Progenitor cell of endocrine pancreas (in vitro differentiated cells): ENCODE measurements at regions not wholly inside any gene's neighbourhood (a gene's known extent, or its start where the extent isn't known, plus 50 kb on each side); places are given as distances from the start of the nearest gene placed in this dataset.

Experiments used
- DNase-seq: peaks from one replicate; pipeline ENCODE4 v3.0.0; 2021; ENCODE audit warnings: low spot score; ENCODE audit not compliant: unreplicated experiment
- H3K27ac Mint-ChIP-seq: 2 replicates; pipeline ENCODE4 v1.8.0; 2021; ENCODE audit warnings: mild to moderate bottlenecking, moderate library complexity, mixed read lengths
- H3K27me3 Mint-ChIP-seq: 2 replicates; pipeline ENCODE4 v1.8.0; 2021; ENCODE audit warnings: mixed read lengths
- H3K36me3 Mint-ChIP-seq: 2 replicates; pipeline ENCODE4 v1.8.0; 2022; ENCODE audit warnings: mixed read lengths; ENCODE audit not compliant: insufficient read depth
- H3K4me1 Mint-ChIP-seq: 2 replicates; pipeline ENCODE4 v1.8.0; 2021; ENCODE audit warnings: low read depth, mixed read lengths
- H3K4me3 Mint-ChIP-seq: 2 replicates; pipeline ENCODE4 v1.8.0; 2021; ENCODE audit warnings: low read depth, mild to moderate bottlenecking, moderate library complexity, mixed read lengths
- H3K9me3 Mint-ChIP-seq: 2 replicates; pipeline ENCODE4 v1.8.0; 2021; ENCODE audit warnings: low read depth, mixed read lengths
- TF ChIP-seq, protein P1 (sequence below): fragments of 200-600 bp; sonication (generic); IDR thresholded peaks from one replicate; pipeline ENCODE4 v1.5.0; 2021; ENCODE audit warnings: antibody characterized with exemption, mild to moderate bottlenecking; ENCODE audit not compliant: unreplicated experiment

DNA sequence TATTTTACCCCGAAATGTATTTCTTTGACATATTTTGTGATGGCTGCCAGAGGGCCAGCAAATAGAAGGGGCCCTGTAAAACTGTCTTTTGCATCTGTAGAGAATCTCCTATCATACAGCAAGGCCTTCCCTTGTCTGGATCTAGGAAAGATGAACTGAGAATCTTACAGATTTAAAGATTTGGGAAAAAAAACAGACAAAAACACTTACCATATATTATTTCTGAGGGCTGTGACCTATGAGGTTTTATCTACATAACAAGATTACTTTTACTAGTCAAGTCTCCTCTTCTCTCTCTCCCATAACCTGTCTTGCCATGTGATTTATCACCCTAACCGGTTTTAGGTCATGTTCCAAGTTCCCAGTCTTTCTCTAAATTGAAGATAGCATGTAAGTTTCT is 599.2 kb upstream of the CDH6 start:
- Mint-ChIP-seq H3K4me1 (peaks cover 17% of the 10 kb centered on the region), H3K4me3 (no peak overlapping the region), H3K9me3 (peaks cover 24% of the 10 kb centered on the region), H3K27ac (no peak overlapping the region), H3K36me3 (peaks cover 5% of the 10 kb centered on the region), H3K27me3 (no peaks in the 10 kb centered on the region)
- no peak for DNase-seq
- TF ChIP-seq, protein P1, sequence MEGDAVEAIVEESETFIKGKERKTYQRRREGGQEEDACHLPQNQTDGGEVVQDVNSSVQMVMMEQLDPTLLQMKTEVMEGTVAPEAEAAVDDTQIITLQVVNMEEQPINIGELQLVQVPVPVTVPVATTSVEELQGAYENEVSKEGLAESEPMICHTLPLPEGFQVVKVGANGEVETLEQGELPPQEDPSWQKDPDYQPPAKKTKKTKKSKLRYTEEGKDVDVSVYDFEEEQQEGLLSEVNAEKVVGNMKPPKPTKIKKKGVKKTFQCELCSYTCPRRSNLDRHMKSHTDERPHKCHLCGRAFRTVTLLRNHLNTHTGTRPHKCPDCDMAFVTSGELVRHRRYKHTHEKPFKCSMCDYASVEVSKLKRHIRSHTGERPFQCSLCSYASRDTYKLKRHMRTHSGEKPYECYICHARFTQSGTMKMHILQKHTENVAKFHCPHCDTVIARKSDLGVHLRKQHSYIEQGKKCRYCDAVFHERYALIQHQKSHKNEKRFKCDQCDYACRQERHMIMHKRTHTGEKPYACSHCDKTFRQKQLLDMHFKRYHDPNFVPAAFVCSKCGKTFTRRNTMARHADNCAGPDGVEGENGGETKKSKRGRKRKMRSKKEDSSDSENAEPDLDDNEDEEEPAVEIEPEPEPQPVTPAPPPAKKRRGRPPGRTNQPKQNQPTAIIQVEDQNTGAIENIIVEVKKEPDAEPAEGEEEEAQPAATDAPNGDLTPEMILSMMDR, result no peak

DNA sequence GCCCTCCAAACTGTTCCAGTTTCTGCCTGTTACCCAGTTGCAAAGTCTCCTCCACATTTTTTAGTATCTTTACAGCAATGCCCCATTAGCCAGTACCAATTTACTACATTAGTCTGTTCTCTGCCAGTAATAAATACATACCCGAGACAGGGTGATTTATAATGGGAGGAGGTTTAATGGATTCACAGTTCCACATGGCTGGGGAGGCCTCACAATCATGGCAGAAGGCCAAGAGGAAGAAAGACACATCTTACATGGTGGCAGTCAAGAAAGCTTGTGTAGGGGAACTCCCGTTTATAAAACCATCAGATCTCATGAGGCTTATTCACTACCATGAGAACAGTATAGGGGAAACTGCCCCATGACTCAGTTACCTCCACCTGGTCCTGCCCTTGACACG is 600.7 kb upstream of the CDH6 start:
- Mint-ChIP-seq H3K4me1 (peaks cover 17% of the 10 kb centered on the region), H3K27me3 (no peaks in the 10 kb centered on the region), H3K36me3 (no peaks in the 10 kb centered on the region), H3K27ac (no peak overlapping the region), H3K4me3 (no peak overlapping the region), H3K9me3 (peaks cover 17% of the 10 kb centered on the region)
- DNase-seq, result no peak
- TF ChIP-seq, protein P1, result no peak

DNA sequence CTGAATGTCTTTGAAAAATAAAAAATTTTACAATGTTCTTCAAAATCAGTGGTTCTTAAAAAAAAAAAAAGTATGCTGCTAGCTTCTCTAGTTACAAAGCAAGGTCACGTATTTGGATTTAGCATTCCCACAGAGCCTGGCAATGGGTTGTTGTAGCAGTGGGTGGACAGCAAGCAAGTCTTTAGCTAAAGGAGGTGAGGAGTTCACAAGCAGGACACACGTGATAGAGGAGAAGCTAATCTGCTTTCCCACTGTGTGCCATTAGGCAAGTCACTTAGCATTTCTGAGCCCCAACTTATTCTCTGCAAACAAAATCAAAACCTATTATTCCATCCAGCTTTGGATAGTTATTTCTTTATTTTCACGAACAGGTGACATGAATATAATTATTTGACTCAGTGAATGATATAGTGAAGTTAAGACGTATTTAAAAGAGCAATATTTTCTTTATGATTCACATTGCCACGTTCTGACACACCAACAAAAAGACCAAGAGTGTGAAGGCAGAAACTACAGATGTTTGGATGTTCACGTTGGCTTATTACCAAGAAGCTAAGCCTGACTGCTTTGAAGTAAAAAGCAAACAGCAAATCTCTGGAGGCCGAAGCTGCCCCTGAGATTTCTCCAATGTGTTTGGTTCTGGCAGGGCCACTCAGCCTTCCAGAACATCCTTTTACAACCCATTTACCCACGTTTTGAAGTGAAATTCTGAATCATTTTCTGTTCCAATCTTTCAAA is 612.1 kb upstream of the CDH6 start:
- no peak overlapping the region for H3K27ac Mint-ChIP-seq
- H3K36me3 Mint-ChIP-seq, result no peaks in the 10 kb centered on the region
- peaks cover 3% of the 10 kb centered on the region for H3K9me3 Mint-ChIP-seq
- TF ChIP-seq, protein P1, result no peak
- no peak for DNase-seq
- peaks cover 2% of the 10 kb centered on the region for H3K4me1 Mint-ChIP-seq
- H3K27me3 Mint-ChIP-seq, result no peaks in the 10 kb centered on the region
- no peak overlapping the region for H3K4me3 Mint-ChIP-seq

DNA sequence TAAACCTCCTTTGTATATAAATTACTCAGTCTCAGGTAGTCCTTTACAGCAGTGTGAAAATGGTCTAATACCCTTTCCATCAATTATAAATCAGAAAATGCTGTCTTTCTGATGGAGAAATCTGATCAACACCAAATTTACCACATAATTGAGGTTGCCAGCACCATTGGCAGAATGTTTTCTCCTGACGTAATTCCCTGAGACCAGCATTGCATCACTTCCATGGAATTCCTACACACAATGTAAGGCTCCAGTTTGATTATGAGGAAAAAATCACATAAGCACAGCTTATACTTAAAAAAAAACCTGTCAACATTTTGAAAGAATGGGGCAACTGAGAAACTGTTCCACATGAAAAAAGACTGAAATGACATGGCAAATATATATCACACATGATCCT is 618.7 kb upstream of the CDH6 start:
- Mint-ChIP-seq H3K27ac (no peak overlapping the region), H3K27me3 (no peaks in the 10 kb centered on the region), H3K36me3 (peaks cover 1% of the 10 kb centered on the region), H3K4me1 (peaks cover 8% of the 10 kb centered on the region), H3K4me3 (no peak overlapping the region), H3K9me3 (peaks cover 13% of the 10 kb centered on the region)
- DNase-seq, result no peak
- TF ChIP-seq, protein P1, result no peak

DNA sequence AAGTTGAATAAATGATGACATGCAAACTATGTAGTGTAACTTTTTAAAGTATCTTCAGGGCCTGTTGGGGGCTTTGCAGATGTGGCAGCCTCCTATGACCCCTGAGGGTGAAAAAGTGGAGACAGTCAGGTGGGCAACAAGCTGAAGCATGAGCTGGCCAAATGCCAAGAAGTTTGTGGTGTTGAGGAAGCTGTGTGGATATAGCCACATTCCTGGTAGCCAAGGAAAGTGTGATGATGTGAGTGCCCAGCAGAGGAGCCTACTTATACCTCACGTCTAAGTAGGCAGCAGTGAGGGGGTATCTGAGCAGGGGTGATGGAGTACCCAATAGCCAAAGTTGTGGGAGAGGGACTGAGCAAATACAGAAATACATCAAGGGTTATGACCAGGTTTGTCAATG is 621.2 kb upstream of the CDH6 start:
- DNase-seq, result no peak
- TF ChIP-seq, protein P1, result no peak
- H3K4me1 Mint-ChIP-seq, result peaks cover 8% of the 10 kb centered on the region
- no peak overlapping the region for H3K4me3 Mint-ChIP-seq
- peak overlapping the region; percentile 69 for H3K27ac Mint-ChIP-seq
- H3K9me3 Mint-ChIP-seq, result peaks cover 19% of the 10 kb centered on the region
- peaks cover 3% of the 10 kb centered on the region for H3K36me3 Mint-ChIP-seq
- H3K27me3 Mint-ChIP-seq, result no peaks in the 10 kb centered on the region
